Brain microvascular endothelial cell (primary cell): ENCODE measurements at regions not wholly inside any gene's neighbourhood (a gene's known extent, or its start where the extent isn't known, plus 50 kb on each side); places are given as distances from the start of the nearest gene placed in this dataset.

Experiments used
- DNase-seq: peaks from one replicate; pipeline ENCODE4 v3.0.0-alpha.2; 2020
- H3K27ac ChIP-seq: fragments of 250-450 bp; sonication (Bioruptor Pico); 2 replicates; pipeline ENCODE4 v1.5.1; 2020; ENCODE audit warnings: mild to moderate bottlenecking, moderate library complexity
- H3K27me3 ChIP-seq: fragments of 250-450 bp; sonication (Bioruptor Pico); replicated peaks from 2 replicates; pipeline ENCODE4 v1.5.1; 2020; ENCODE audit warnings: mild to moderate bottlenecking
- H3K36me3 ChIP-seq: fragments of 250-450 bp; sonication (Bioruptor Pico); replicated peaks from 2 replicates; pipeline ENCODE4 v1.5.1; 2020; ENCODE audit warnings: mild to moderate bottlenecking
- H3K4me3 ChIP-seq: 2 replicates; pipeline ENCODE4 v1.5.1; 2011; ENCODE audit warnings: low read depth, mild to moderate bottlenecking, control low read depth, low read length, moderate library complexity
- CTCF ChIP-seq: IDR thresholded peaks from 2 replicates; pipeline ENCODE4 v1.5.1; 2011; ENCODE audit warnings: low read depth, mild to moderate bottlenecking, moderate library complexity, low read length, control low read depth, inconsistent platforms; ENCODE audit errors: missing control alignments
- in situ Hi-C: cut with HindIII; loops from 2 replicates; pipeline ENCODE4 v1.10.0; 2017; ENCODE audit warnings: low sequenced_read_pairs, low pct_ligation_motif_present

- Histone ChIP-seq H3K27me3 (no peaks in the 10 kb centered on the region), H3K36me3 (no peaks in the 10 kb centered on the region), H3K4me3 (no peak overlapping the region), H3K27ac (no peak overlapping the region)
- DNase-seq, result no peak
- in situ Hi-C loops, result no loop called here
- no peak for TF ChIP-seq CTCF
Observed at GRCh38 chr16:9479008-9479407, 387.6 kb downstream of the HAPSTR1 start.

DNA sequence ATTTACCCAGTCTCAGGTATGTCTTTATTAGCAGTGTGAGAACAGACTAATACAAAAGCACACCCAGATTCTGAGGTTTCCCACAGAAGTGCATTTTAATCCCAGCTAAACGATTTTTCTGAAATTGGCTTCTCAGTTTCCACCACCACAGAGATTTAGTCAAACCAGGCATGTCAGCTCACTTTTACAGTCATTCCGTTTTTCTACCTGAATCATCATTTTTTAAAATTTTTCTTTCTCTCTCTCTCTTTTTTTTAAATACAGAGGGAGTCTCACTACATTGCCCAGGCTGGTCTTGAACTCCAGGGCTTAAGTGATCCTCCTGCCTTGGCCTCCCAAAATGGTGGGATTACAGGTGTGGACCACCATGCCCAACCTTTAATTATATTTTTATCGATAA is 389.1 kb downstream of the HAPSTR1 start:
- no peak for TF ChIP-seq CTCF
- Histone ChIP-seq H3K27me3 (no peaks in the 10 kb centered on the region), H3K4me3 (no peak overlapping the region), H3K27ac (no peak overlapping the region), H3K36me3 (no peaks in the 10 kb centered on the region)
- in situ Hi-C loops, result no loop called here
- no peak for DNase-seq

- Histone ChIP-seq H3K27me3 (no peaks in the 10 kb centered on the region), H3K4me3 (no peak overlapping the region), H3K36me3 (no peaks in the 10 kb centered on the region), H3K27ac (no peak overlapping the region)
- in situ Hi-C loops, result no loop called here
- no peak for DNase-seq
- TF ChIP-seq CTCF, result no peak
Observed at GRCh38 chr16:9481747-9482730, 390.6 kb downstream of the HAPSTR1 start.

- no peaks in the 10 kb centered on the region for H3K27me3 ChIP-seq
- TF ChIP-seq CTCF, result no peak
- no peak for DNase-seq
- in situ Hi-C loops, result no loop called here
- H3K4me3 ChIP-seq, result no peak overlapping the region
- no peak overlapping the region for H3K27ac ChIP-seq
- no peaks in the 10 kb centered on the region for H3K36me3 ChIP-seq
Observed at GRCh38 chr16:9484426-9484825, 393.0 kb downstream of the HAPSTR1 start.

DNA sequence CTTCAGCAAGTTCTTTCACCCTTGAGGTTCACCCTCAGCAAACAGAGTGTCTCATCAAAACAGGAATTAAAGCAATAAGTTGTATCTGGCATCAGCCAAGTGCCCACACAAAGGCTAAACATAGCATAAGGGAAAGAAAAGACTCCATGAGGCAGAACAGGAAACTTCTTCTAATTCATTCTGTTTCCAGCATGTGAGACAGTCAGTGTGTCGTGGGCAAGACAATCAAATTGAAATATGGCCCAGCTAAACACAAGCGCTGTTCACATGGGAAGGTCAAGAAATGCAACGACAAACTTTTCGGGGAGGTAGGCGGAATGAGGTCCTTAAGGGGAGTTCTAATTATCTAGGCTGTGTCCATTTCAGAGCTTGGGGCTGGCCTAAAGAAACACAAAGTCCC is 393.4 kb downstream of the HAPSTR1 start:
- in situ Hi-C loops, result no loop called here

More for the DNA sequence above, 393.4 kb downstream of the HAPSTR1 start:
- Histone ChIP-seq H3K27ac (no peak overlapping the region), H3K36me3 (no peaks in the 10 kb centered on the region), H3K4me3 (no peak overlapping the region), H3K27me3 (no peaks in the 10 kb centered on the region)
- no peak for DNase-seq
- TF ChIP-seq CTCF, result no peak
